HG03558 (cell line): ENCODE measurements at regions not wholly inside any gene's neighbourhood (a gene's known extent, or its start where the extent isn't known, plus 50 kb on each side); places are given as distances from the start of the nearest gene placed in this dataset.

Experiments
- ATAC-seq: cut with Tn5 transposase; IDR thresholded peaks from one replicate; pipeline ENCODE4 v1.9.1; 2021; ENCODE audit warnings: moderate number of reproducible peaks; ENCODE audit not compliant: unreplicated experiment; ENCODE audit errors: extremely low read depth

DNA sequence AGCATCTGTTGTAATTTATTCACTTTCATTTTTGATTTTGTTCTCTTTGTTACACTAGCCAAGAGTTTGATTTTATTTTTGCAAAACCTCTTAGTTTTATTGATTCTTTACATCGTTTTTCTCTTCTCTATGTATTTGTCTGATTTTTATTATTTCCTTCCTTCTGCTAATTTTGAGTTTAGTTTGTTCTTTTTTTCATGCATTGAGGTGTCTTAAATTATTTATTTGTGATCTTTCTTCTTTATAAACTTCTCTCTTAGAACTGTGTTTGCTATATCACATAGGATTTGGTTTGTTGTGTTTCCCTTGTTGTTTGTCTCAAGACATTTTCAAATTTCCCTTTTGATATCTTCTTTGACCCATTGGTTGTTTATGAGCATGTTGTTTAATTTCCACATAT lies 51.7 kb upstream of the NFKBIA start:
- no peak for ATAC-seq

GRCh38 chr14:35458442-35458841 lies 53.9 kb upstream of the NFKBIA start:
- ATAC-seq: no peak

DNA sequence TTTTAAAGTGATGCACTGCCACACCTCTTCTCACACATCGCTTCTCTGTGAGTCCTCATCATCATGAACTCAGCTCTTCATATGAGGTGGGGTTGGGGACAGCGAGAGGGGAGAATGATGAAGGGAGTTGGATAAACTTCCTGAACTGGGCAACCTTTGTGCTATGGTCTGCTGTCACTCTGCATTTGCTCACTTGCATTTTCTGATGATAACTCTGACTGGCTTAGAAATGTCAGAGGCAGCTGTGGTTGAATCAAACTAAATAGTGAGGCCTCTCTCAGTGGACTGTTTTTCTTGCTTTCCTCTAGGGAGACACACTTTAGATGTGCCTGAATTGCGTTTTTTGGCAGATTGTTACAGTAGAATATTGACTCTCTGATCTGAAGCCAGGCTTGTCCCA lies 55.2 kb upstream of the NFKBIA start:
- no peak for ATAC-seq

DNA sequence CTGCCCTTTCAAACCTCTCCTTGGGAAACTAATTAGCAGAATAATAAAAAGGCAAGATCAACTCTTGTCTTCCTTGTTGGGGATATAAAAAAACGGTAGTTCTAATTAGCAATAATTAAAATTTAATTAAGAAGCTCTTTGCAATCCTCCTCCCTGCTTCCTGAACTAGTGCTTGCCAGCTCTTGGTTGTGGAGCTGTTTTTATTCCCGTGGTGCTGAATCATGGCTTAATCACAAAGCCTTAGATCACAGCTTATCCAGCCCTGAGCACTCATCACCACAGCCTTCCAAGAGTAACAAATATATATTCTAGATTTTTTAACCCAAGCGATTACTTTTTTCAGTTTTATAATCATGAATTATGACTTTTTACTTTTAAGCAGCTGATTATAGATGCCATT lies 63.2 kb upstream of the INSM2 start:
- ATAC-seq: no peak

DNA sequence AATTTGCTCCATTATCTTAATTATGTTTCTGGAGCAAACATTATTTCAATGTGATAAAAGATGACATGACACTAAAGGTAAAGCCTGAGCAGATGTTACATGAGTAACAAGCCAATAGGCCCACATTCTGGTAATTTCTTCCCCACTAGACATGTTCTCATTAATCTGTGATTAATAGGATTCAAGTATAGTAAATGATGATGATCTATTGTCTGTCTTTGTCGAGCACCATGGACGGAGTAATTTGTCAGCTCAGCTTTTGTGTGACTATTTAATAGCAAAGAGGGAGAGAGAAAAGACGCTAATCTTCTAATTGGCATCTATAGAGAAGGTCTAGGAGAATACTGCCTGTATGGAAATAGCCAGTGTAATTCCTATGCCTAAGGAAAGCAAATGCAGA lies 62.2 kb upstream of the INSM2 start:
- ATAC-seq: no peak

GRCh38 chr14:35474323-35474722 lies 59.6 kb upstream of the INSM2 start:
- no peak for ATAC-seq

GRCh38 chr14:35480119-35480769 lies 53.7 kb upstream of the INSM2 start:
- peak; percentile 75 for ATAC-seq

GRCh38 chr14:35482994-35483515 lies 50.9 kb upstream of the INSM2 start:
- no peak for ATAC-seq
